Fibroblast of skin of scalp (primary cell): ENCODE measurements at regions not wholly inside any gene's neighbourhood (a gene's known extent, or its start where the extent isn't known, plus 50 kb on each side); places are given as distances from the start of the nearest gene placed in this dataset.

Experiments used
- DNase-seq: peaks from one replicate; pipeline ENCODE4 v3.0.0-alpha.2; 2013

DNA sequence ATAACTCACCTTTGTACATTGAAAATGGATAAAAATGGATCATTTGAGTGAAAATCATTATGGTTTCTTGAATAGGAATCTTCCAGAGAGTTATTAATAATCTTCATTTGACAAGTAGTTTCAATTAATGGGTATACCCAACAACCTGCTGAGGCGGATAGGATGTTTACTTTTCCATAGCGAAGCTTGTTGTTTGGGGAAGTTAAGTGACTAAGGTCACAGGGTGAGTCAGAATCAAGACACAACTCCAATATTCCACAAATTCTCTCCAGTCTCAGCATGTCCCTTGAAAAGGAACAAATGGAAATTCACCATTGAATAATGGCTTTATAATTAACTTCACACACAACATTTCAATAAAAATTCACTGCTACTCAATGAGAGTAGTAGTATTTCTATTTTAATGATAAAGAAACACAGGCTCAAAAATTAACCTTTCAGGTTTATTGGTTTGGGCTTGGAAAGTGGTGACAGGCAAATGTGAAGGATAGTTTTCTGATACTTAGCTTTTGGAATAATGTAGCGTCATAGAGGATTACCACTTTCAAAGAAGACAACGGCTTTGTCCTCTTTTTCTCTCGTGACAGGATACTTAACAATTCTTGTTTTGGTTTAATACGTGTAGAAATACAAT lies 211.3 kb downstream of the GPD2 start:
- no peak for DNase-seq

DNA sequence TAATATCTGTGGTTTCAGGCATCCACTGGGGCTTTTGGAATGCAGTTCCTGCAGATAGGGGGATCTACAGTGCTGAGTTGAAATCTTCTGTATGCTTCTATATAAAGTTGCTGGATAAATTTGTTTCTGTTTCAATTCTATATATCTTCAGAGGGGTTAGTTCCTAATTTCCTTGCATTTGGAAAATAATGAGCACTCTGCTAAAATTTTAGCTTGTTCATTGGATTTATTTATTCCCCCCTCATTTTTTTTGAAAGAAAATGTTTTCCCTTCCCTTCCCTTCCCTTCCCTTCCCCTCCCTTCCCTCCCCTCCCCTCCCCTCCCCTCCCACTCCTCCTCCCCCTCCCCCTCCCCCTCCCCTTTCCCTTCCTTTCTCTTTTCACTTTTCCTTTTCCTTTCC lies 212.3 kb downstream of the GPD2 start:
- no peak for DNase-seq

DNA sequence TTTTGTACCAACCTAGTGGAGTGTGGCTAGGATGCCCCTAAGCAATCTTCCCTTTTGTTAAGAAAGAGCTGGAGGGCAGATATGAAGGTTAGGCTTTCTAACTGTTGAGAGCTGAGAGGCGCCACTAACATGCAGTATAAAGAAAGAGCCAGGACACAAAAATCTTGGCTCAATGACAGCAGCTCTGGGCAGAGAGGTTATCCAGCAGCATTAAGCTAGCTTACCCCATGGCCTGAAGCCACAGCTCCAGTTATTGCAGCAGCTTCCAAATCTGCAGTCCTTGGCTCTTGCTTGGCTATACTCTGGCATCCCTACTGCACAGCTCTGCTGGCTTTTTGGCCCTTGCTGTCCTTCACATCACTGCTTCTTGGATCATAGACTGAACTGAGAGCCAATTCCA lies 213.4 kb downstream of the GPD2 start:
- no peak for DNase-seq

DNA sequence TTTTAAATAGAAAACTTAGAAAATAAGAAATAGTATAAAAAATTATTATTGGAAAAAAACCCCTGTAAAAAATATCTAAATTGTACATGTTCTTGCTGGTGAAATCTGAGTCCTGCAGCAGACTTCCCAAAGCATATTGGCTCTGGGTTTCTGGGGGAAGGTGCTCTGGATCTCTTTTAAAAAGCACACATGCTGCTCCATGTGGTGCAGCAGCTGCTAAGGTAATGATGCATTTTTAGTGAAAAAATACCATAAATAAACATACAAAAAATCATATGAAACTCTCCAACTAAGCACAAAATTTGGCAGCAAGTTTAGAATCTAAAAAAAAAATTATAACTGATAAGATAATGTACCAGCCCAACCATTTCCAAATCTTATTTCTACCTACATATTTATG lies 216.5 kb downstream of the GPD2 start:
- DNase-seq: no peak

DNA sequence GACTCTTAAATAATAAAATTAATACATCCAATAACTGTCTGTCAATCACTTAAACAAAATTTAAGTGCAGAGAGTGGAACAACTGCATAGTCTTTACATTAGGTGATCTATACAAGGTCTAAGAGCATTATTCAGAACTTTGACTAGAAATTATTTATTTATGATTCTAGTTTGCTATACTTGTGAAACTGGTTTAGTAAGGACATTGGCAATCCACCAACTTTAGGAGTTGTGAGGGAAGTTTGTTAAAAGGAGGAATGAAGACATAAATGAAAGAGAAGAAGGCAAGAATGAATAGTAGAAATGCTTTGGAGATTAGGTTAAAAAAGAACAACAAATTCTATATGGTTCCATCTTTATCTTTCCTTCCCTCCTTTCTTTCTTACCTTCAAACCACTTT lies 217.5 kb downstream of the GPD2 start:
- DNase-seq: no peak

DNA sequence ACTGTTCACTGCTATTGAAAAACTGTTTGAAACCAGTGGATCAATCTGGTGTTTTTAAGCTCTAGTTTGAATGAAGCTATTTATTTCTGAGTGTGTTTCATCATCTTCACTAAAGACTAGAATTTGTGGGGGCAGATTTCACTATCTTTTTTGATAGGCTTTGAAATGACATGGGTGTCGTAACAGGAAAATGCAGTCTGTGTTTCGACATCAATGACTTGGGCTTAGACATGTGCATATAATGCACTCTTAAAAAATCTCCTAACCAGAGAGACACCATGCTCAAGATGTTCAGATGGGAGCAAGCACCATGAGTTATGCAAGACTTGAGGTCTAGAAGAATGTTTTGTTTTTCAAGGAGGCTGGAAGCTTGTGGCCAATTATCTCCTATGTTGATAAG lies 221.6 kb downstream of the GPD2 start:
- DNase-seq: no peak

DNA sequence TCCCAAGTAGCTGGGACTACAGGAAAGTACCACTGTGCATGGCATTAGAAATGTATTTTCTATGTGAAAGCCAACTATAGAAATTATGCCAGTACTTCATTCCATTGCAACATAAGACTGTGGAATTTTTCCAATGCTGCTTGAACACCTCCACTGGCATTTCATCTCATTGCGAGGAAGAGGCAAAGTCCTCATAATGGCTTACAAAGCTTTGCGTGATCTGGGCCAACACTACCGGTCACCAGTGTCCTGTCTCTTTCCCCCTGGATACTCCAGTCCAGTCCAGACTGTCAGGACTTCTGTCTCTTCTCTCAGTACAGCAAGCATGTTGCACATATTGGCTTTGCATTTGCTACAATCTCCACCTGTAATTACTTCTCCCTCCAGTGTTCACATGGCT lies 223.5 kb downstream of the GPD2 start:
- DNase-seq: no peak

DNA sequence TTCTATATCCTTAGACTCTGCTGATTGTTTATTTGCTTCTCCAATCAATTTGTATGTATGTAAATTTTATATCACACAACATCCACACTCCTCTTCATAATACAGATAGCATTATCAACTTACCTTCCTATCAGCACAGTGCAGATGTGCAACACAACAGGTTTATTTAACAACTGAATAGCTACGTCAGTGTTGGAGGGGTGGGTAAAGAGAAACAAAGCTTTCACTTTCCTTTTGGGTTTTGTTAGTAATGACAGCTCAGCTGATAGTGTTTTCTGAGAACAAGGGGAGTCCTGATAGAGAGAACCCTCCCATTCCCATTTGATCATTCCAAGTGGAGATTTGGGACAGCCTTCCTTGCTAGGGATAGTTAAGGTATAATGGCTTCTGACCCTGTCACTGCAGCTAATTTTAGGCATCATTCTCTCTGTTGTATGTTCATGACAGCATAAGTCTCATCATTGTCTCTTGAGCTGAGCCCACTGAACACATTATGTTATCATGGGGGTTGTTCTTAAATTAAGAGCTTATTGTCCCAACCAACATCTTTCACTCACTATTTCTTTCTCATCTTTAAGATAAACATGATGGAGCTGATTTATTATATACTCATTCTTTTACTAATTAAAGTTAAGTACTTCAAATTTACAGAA lies 227.7 kb downstream of the GPD2 start:
- DNase-seq: no peak

DNA sequence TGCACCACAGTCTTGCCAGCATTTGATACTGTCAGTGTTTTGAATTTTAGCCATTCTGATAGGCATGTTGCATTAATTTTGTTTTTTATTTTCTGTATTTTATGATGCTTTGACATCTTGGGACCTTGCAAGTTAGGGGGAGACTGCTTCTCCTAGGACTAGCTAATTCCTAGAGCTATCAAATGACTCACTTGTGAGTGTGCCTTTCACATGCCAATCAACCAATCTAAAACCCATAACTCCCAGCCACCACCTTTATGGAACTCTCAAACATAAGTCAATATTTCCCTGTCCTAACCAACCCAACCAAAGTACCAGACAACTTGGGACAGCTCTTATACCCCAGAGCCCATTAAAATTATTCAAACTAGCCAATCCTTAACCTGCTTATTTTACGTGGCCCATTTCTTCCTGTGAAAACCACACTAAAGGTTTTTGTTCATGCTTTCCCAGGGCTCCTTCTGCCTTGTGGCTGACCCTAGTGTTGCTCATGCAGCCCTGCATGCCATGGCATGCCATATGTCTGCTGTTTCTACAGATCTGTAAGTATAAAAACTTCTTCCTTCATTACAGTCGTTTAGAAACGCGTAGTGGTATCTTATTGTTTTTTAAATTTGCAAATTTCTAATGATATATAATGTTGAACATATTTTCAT lies 230.1 kb downstream of the GPD2 start:
- DNase-seq: no peak

DNA sequence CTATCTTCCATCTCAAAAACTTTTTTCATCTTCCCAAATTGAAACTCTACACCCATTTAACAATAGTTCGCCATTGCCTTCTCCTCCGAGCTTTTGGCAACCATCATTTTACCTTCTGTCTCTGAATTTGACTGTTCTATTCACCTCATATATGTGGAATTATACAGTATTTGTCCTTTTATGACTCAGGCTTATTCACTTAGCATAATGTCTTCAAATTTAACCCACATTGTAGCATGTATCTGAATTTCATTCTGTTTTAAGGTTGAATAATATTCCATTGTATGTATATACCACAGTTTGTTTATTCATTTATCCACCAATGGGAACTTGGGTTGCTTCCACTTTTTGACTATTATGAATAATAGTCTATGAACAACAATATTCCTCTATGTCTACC lies 233.9 kb downstream of the GPD2 start:
- no peak for DNase-seq

DNA sequence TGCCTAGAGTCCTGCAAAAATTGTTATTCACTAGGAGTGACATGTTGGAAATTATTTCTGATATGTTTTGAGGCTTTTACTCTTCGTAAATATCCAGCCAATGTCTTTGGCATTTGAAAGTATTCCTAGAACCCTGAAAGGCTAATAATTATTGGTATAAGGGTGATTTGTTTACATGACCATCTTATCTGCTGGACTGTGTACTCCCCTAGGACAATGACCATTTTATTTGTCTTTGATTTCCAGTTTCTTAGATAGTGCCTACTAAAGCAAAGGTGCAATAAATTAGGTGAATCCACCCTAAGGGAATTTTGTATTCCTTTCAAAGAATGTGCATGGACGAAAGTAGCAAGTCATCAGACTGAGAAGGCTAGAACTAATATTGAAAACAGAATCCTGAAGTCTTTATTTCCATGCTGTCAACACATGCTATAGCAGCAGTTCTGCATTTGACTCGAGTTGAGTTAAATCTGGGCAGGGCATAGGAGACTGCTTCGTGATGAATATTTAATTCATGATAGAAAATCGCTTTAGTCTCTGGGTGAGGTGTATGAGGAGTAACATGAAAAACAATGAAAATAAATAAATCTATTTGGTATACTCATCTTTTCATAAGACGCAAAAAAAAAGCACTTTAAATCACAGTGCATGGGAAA lies 235.7 kb downstream of the GPD2 start:
- no peak for DNase-seq

DNA sequence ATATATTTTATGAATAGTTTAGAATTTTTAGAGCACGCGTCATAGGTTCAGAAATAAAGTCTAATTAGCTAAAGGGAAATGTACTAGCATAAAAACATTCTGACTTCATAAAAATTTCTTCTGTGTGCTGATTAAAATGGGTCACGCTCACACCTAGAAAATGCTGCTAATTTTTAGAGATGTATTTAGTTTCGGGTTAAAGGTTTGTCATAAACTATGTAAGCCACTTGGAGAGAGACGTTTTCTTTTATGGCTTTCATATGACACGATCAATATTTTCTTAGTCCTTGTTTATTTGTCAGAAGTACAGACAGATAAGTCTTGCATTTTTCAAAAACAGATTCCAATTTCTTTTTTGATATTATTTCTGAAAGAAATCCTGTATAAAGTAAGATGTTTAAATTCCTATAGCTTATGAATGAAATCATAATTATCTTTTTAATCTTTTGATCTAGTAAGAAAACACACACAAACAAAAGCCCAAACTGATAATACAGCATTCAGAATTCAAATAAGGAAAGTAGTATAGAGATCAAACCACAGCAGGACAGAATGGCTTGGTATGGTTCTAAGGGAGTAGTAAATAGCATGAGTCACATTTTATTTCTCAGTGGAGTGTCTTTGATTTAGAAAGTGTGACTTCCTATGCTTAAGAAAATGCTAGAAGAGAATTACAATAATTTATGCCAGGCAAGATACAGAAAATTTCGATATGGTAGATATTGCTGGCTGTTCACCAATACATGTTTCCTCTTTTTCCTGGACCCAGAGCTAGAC lies 236.6 kb downstream of the GPD2 start:
- DNase-seq: no peak

DNA sequence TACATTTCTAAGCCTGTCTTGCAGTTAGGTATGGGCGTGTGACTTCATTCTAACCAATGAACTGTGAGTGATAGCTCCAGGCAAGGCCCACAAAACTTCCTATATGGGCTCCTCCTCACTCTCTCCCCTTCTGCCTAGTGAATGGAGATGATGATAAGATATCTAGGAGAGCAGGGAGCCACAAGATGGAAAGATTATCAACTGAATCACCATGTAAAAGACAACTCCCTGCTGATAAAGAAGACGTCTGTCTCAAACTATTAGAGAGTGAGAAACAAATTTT lies 237.1 kb downstream of the GPD2 start:
- no peak for DNase-seq

DNA sequence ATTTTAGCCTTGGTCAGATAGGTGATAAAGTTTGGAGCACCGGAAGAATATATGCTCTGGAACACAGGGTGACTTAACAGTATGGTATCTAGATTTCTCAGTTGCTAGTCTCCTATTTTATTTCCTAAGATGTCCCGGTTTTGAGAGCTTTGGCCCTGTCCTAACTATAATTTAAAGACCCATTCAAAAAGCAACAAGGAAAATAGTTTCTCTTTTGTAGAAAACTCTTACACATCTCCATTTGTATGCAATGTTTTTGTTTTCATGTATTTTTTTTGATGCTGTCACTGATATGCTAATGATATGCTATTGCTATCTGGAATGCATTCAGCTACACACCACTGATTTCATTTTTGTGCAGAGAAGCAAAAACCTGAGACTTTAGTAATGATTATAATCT lies 237.8 kb downstream of the GPD2 start:
- DNase-seq: no peak

DNA sequence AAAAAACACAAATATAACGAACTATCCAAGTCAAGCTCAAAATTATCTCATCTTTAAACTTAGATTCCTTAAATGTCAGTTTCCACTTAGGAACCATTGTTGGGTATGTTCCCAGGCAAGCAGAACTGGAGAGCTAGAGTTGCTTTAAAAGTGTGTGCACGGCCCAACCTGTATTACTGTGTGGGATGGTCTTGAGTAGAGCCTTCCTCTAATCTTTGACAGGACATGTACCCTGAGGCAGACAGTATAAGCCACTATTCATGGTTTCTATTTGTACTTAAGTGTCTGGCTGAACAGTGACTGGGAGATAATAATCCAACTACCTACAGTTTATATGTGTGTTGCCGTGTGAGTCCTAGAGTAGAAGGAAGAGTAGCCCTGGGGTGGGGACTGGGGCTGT lies 239.7 kb downstream of the GPD2 start:
- DNase-seq: no peak

DNA sequence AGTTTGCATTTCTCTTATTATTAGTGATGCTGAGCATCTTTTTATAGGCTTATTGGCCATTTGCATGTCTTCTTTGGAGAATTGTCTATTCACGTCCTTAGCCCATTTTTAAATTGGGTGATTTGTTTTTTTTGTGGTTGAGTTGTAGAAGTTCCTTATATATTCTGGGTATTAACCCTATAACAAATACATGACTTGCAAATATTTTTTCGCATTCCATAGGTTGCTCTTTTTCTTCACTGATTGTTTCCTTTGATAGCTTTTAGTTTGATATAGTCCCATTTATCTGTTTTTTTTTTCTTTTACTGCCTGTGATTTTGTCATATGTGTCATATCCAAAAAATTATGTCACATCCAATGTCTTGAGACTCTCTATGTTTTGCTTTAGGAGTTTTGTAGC lies 243.6 kb downstream of the GPD2 start:
- no peak for DNase-seq

DNA sequence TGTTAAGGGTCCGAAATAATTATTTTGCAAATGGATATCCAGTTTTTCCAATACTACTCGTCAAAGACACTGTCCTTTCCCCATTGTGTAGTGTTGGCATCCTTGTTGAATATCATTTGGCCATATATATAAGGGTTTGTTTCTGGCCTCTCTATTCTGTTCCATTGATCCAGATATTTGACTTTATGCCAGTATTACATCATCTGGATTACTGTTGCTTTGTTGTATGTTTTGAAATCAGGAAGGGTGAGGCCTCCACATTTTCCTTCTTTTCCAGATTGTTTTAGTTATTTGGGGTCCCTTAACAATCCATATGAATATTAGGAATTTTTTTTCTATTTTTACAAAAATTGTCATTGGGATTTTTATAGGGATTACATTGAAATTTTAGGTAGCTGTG lies 244.1 kb downstream of the GPD2 start:
- DNase-seq: no peak

DNA sequence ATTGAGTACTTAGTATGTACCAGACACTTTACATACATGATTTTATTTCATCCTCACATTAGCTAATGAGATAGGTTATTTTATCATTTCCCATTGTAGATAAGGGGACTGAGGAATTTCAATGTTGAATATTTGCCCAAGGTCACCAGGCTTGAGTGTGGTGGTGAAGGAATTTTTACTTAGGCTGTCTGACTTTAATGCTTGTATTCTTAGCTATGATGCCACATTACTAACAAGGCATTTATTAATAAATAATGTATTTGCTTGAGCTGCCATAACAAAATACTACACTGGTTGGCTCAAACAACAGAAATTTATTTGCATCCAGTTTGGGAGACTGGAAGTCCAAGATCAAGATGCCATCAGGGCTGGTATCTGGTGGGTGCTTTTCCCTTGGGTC lies 250.9 kb downstream of the GPD2 start:
- DNase-seq: no peak

DNA sequence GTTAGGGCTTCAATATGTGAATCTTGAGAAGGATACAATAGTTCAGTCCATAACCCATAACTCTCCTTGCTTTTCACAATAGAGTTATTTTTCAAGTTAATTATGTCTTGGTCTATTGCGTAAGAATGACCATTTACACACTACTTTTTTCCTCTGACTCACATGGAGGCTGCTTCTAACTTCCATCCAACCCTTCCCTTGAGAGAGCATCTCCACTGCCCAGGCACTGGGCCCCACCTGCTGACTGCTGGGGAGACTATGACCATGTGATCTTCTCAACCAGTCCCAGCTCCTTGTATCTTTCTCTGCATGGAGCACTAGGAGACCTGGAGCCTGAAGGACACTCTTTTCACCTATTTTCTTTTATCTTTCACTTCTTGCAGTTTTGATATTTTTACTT lies 251.5 kb downstream of the GPD2 start:
- DNase-seq: no peak

DNA sequence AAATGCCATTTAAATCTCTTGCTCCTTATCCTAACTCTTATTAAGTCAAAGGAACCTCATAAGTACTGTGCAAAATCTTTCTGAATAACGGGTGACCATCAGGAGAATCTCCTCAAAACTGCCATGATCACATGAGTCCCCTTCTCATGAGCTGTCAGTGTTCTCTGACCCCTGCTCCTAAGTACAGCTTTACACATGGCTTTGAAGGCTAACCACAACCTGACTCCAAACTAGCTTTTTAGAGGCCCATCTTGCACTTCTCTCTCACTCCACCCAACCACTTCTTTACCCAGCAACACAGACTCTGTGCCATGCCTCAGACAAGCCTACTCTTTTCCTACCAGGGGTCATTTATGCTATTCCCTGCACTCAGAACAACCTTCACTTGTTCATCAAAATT lies 253.8 kb downstream of the GPD2 start:
- DNase-seq: no peak

DNA sequence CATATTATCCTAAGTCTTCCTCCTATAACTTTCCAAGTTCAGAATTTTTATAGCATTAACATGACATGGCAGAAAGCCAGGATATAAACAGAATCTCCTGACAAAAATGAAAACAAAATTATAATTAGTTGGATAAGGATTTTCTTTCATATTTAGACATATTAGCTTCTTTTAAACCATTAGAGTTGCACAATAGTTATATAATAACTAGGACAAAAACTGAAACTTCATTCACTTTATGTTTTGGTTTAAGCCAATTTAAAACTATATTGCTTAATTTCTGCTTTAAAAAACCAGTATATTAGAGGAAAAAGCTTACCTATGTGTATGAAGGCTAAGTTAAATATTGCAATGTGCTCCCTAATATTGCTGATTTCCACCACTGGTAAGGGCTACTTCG lies 254.8 kb downstream of the GPD2 start:
- DNase-seq: no peak

DNA sequence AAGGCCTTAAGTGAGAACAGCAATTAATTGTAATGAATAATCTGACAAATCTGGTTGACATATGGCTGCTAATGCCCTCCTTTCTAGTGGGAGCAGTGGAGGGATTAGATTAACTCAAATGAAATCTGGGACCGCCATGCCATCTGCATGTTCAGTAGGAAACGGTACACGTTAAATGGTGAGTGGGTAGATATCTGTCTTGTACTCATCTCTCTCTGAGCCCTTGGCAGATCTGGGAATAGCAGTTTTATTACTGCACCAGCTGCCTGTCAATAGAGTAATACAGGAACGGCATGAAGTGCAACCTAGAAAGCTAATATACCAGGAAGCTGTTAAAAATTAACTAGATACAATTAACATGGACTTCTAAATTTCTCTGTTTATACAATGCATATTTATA lies 258.8 kb downstream of the GPD2 start:
- no peak for DNase-seq

DNA sequence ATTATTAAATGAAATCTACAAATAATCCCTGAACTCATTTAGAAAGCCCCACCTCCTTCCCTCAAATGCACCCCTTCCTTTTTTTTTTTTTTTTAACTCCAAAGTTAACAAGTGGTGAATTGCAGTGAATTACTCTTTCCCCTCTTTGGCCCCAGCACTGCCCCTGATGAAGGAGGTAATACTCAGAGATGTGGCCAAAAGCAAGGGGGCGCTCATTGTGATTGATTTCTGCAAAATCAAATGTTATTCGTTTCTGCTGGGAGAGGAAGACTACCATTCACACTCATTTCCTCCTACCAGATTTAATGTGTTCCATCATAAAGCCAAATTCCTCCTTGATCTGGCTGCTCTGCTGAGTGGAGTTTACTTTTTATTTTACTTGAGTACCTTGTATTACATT lies 259.4 kb downstream of the GPD2 start:
- DNase-seq: no peak
